ENCODE measurements at regions not wholly inside any gene's neighbourhood (a gene's known extent, or its start where the extent isn't known, plus 50 kb on each side); places are given as distances from the start of the nearest gene placed in this dataset.

- no peak for DNase-seq (ENCODE audit: low read depth, low spot score)
- no peaks in the 10 kb centered on the region for H3K27me3 ChIP-seq (ENCODE audit: control insufficient read depth, insufficient read depth, low read length)
- no peak overlapping the region for H3K4me3 ChIP-seq (ENCODE audit: low read depth, low read length)
- no peak overlapping the region for H3K27ac ChIP-seq (ENCODE audit: low read depth, low read length)
- ChIA-PET CTCF (no interaction called here), POLR2A (no interaction called here)
- no peaks in the 10 kb centered on the region for H3K9me3 ChIP-seq (ENCODE audit: control insufficient read depth, insufficient read depth, low read length)
- TF ChIP-seq, protein P1, sequence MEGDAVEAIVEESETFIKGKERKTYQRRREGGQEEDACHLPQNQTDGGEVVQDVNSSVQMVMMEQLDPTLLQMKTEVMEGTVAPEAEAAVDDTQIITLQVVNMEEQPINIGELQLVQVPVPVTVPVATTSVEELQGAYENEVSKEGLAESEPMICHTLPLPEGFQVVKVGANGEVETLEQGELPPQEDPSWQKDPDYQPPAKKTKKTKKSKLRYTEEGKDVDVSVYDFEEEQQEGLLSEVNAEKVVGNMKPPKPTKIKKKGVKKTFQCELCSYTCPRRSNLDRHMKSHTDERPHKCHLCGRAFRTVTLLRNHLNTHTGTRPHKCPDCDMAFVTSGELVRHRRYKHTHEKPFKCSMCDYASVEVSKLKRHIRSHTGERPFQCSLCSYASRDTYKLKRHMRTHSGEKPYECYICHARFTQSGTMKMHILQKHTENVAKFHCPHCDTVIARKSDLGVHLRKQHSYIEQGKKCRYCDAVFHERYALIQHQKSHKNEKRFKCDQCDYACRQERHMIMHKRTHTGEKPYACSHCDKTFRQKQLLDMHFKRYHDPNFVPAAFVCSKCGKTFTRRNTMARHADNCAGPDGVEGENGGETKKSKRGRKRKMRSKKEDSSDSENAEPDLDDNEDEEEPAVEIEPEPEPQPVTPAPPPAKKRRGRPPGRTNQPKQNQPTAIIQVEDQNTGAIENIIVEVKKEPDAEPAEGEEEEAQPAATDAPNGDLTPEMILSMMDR (IDR thresholded peaks at IDR 0.05; ENCODE audit: low read depth, low read length): no peak
Measured at GRCh38 chr1:221138516-221138915, 259.3 kb downstream of the HLX start.

DNA sequence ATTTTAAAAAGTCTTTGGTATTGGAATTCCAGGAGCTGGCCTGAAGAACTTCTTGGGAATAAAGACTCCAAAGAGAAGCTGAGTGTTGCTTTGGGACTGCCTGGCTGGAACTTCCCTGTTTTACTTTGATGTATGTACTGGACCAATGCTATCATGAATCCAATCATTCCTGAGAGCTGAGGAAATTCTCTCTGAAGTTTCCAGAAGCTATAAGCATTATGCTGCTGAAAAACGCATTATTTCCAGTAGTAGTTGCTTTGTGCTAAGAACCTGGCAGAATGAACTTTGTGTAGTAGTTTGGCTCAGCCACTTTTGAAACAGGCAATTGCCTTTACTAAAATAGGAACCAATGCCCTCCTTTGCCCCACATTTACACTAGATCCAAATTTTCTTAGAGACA, 260.7 kb downstream of the HLX start:
- Histone ChIP-seq H3K27ac (ENCODE audit: low read depth, low read length) (no peak overlapping the region), H3K4me3 (ENCODE audit: low read depth, low read length) (no peak overlapping the region), H3K27me3 (ENCODE audit: control insufficient read depth, insufficient read depth, low read length) (no peaks in the 10 kb centered on the region), H3K9me3 (ENCODE audit: control insufficient read depth, insufficient read depth, low read length) (no peaks in the 10 kb centered on the region)
- DNase-seq (ENCODE audit: low read depth, low spot score): no peak
- TF ChIP-seq, protein P1 (IDR thresholded peaks at IDR 0.05; ENCODE audit: low read depth, low read length): no peak
- ChIA-PET POLR2A (no interaction called here), CTCF (interaction anchor here (0.8 kb wide), 1 partner anchor 64 kb away, joined by 4 read pairs; no protein-coding TSS in a partner anchor)

DNA sequence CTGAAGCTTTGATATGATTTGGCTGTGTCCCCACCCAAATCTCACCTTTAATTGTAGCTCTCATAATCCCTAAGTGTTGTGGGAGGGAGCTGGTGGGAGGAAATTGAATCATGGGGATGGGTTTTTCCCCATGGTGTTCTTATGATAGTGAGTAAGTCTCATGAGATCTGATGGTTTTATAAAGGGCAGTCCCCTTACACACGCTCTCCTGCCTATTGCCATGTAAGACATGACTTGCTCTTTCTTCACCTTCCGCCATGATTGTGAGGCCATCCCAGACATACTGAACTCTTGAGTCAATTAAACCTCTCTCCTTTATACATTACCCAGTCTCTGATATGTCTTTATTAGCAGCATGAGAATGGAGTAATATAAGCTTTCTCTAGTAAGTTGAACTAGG, 261.9 kb downstream of the HLX start:
- ChIA-PET POLR2A (no interaction called here), CTCF (interaction anchor here (0.6 kb wide), 1 partner anchor 408 kb away, joined by 5 read pairs; no protein-coding TSS in a partner anchor)
- Histone ChIP-seq H3K27ac (ENCODE audit: low read depth, low read length) (no peak overlapping the region), H3K4me3 (ENCODE audit: low read depth, low read length) (no peak overlapping the region), H3K27me3 (ENCODE audit: control insufficient read depth, insufficient read depth, low read length) (no peaks in the 10 kb centered on the region), H3K9me3 (ENCODE audit: control insufficient read depth, insufficient read depth, low read length) (no peaks in the 10 kb centered on the region)
- no peak for DNase-seq (ENCODE audit: low read depth, low spot score)
- TF ChIP-seq, protein P1 (IDR thresholded peaks at IDR 0.05; ENCODE audit: low read depth, low read length): no peak

DNA sequence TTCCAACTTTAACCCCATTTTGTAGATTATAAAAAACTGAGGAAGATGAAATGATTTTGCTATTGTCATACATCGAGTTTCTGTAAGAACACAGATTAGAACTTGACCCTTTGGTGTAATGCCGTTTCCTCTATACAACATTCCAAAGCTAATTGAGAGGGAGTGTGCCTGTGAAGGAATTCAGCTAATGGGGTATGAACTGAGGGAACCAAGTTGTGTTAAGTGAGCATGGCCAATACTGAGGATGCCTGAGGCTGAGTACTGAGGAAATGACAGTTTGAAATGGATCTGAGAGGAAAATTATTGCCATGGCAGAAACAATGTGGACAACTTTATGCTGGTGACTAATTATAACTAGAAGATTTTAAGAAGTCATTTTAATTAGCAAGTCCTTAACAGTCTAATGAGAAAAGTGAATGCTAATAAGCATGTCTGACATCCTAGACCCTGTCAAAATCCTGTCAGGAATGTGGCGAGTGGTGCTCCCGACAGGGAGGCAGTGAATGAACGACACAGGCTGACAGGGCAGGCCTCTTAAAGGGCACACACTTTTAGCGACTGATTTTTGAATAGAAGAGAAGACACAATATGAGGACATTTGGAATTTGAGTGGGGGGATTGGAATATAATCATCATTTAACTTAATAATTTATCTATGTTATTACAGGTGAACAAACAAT, 262.5 kb downstream of the HLX start:
- DNase-seq (ENCODE audit: low read depth, low spot score): no peak
- no peak overlapping the region for H3K4me3 ChIP-seq (ENCODE audit: low read depth, low read length)
- no peaks in the 10 kb centered on the region for H3K9me3 ChIP-seq (ENCODE audit: control insufficient read depth, insufficient read depth, low read length)
- ChIA-PET POLR2A (no interaction called here), CTCF (interaction anchor here (0.6 kb wide), 1 partner anchor 409 kb away, joined by 5 read pairs; no protein-coding TSS in a partner anchor)
- TF ChIP-seq, protein P1 (IDR thresholded peaks at IDR 0.05; ENCODE audit: low read depth, low read length): no peak
- no peak overlapping the region for H3K27ac ChIP-seq (ENCODE audit: low read depth, low read length)
- no peaks in the 10 kb centered on the region for H3K27me3 ChIP-seq (ENCODE audit: control insufficient read depth, insufficient read depth, low read length)

DNA sequence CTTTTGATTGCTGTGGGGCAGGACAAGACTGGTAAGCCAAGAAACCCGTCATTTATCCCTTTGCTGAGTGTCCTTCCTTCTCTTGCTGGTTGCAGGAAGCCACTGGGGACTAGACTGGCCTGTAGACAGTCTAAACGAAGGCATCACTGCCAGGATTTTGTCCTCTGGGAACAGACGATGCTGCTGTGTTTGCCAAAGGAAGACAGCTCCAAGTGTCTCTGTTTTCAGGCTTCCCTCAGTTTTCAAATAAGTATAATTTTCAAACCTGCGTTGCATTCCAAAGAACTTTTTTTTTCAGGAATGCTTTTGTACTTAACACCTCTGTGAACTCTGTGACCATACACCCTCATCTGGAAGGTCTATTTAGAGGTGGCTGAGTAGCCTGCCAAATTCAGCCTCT, 269.4 kb downstream of the HLX start:
- Histone ChIP-seq H3K27ac (ENCODE audit: low read depth, low read length) (no peak overlapping the region), H3K27me3 (ENCODE audit: control insufficient read depth, insufficient read depth, low read length) (no peaks in the 10 kb centered on the region), H3K9me3 (ENCODE audit: control insufficient read depth, insufficient read depth, low read length) (no peaks in the 10 kb centered on the region), H3K4me3 (ENCODE audit: low read depth, low read length) (no peak overlapping the region)
- CTCF ChIA-PET: interaction anchor here (0.6 kb wide), 1 partner anchor 332 kb away, joined by 4 read pairs; no protein-coding TSS in a partner anchor
- POLR2A ChIA-PET: interaction anchor here (0.7 kb wide), 1 partner anchor 330 kb away, joined by 3 read pairs; no protein-coding TSS in a partner anchor
- TF ChIP-seq, protein P1 (IDR thresholded peaks at IDR 0.05; ENCODE audit: low read depth, low read length): no peak
- DNase-seq (ENCODE audit: low read depth, low spot score): no peak

Measured in AG04450 (cell line).